ENCODE measurements at regions not wholly inside any gene's neighbourhood (a gene's known extent, or its start where the extent isn't known, plus 50 kb on each side); places are given as distances from the start of the nearest gene placed in this dataset.

DNA sequence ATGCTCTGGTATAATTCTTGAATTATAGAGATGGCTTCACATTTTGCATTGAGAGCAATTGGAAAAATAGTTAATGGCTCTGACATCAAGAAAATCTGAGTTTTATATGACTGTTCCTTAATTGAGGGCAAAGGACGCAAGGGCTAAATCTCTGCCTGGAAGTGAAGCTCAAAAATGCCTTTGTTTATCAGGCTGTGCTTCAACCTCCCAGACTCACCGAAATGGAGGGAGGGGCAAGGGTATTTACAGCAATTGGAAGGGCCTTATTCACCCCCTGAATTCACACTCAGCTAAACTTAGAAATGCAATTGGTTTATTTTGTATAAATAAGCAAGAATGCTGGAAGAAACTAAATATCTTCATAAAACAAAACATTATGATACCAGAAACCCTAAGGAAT lies 737.2 kb upstream of the MMS22L start:
- TF ChIP-seq ZNF274 (IDR thresholded peaks at IDR 0.05; ENCODE audit: low read depth, low read length): no peak
- TF ChIP-seq, protein P1, sequence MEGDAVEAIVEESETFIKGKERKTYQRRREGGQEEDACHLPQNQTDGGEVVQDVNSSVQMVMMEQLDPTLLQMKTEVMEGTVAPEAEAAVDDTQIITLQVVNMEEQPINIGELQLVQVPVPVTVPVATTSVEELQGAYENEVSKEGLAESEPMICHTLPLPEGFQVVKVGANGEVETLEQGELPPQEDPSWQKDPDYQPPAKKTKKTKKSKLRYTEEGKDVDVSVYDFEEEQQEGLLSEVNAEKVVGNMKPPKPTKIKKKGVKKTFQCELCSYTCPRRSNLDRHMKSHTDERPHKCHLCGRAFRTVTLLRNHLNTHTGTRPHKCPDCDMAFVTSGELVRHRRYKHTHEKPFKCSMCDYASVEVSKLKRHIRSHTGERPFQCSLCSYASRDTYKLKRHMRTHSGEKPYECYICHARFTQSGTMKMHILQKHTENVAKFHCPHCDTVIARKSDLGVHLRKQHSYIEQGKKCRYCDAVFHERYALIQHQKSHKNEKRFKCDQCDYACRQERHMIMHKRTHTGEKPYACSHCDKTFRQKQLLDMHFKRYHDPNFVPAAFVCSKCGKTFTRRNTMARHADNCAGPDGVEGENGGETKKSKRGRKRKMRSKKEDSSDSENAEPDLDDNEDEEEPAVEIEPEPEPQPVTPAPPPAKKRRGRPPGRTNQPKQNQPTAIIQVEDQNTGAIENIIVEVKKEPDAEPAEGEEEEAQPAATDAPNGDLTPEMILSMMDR (IDR thresholded peaks at IDR 0.05 in 2 of 3, conservative IDR thresholded peaks at IDR 0.05 in 1 of 3; ENCODE audit: borderline replicate concordance in 1 of 3, insufficient read depth in 1 of 3, low read depth in 2 of 3, low read length in 2 of 3): no peak
- TF ChIP-seq ZFX (IDR thresholded peaks at IDR 0.05): no peak
- TF ChIP-seq CEBPB (IDR thresholded peaks at IDR 0.05; ENCODE audit: low read depth): no peak
- TF ChIP-seq SP1 (IDR thresholded peaks at IDR 0.05; ENCODE audit: low read depth): no peak
- no peak for TF ChIP-seq POLR2AphosphoS5 (IDR thresholded peaks at IDR 0.05; ENCODE audit: low read depth, low read length)
- TF ChIP-seq POLR2A (IDR thresholded peaks at IDR 0.05; ENCODE audit: borderline replicate concordance, extremely low read depth, insufficient read depth, insufficient read length): no peak
- no peak for TF ChIP-seq JUND (IDR thresholded peaks at IDR 0.05)
- no peak for TF ChIP-seq SRF (IDR thresholded peaks at IDR 0.05; ENCODE audit: low read depth)
- TF ChIP-seq ELF1 (IDR thresholded peaks at IDR 0.05; ENCODE audit: borderline replicate concordance, low read depth): no peak
- H3K4me1 ChIP-seq (ENCODE audit: control insufficient read depth in 1 of 2, insufficient read depth in 2 of 2, low read length in 2 of 2): no peaks in the 10 kb centered on the region
- intact Hi-C loops (cut with micrococcal nuclease): no loop called here
- H3K4me2 ChIP-seq (ENCODE audit: low read length): no peak overlapping the region
- no peaks in the 10 kb centered on the region for H3K9me3 ChIP-seq (ENCODE audit: control insufficient read depth in 1 of 2, insufficient read depth in 1 of 2, low read depth in 1 of 2, low read length in 2 of 2)
- H3K27ac ChIP-seq (ENCODE audit: low read depth, low read length): no peak overlapping the region
- ChIA-PET RAD21 (ENCODE audit: low non-redundant PET in 1 of 2, low total read pairs in 2 of 2, uncharacterized antibody in 2 of 2, unreplicated experiment in 2 of 2) (no interaction called here), POLR2A (no interaction called here), CTCF (no interaction called here)
- H4K20me1 ChIP-seq (ENCODE audit: insufficient read depth): no peaks in the 10 kb centered on the region
- H3K27me3 ChIP-seq (ENCODE audit: insufficient read depth, low read length): peaks cover 13% of the 10 kb centered on the region; the same call in 1 of the 2 replicates
- H3K79me2 ChIP-seq (ENCODE audit: insufficient read depth, low read length): no peaks in the 10 kb centered on the region
- BruUV-seq (replicated peaks): no TSS peak
- ATAC-seq: no peak
- H3K9me2 ChIP-seq (ENCODE audit: insufficient read depth): no peaks in the 10 kb centered on the region
- no peak overlapping the region for H2AFZ ChIP-seq (ENCODE audit: low read depth, low read length, poor library complexity, severe bottlenecking)
- DNase-seq (ENCODE audit: low read depth, low spot score): no peak
- no peaks in the 10 kb centered on the region for H3K36me3 ChIP-seq (ENCODE audit: control insufficient read depth in 1 of 2, insufficient read depth in 2 of 2, low read length in 2 of 2)
- no peak overlapping the region for H3K9ac ChIP-seq (ENCODE audit: low read length)
- no peak overlapping the region for H3K4me3 ChIP-seq (replicated peaks in 1 of 2; ENCODE audit: low read depth in 1 of 2, low read length in 2 of 2)

DNA sequence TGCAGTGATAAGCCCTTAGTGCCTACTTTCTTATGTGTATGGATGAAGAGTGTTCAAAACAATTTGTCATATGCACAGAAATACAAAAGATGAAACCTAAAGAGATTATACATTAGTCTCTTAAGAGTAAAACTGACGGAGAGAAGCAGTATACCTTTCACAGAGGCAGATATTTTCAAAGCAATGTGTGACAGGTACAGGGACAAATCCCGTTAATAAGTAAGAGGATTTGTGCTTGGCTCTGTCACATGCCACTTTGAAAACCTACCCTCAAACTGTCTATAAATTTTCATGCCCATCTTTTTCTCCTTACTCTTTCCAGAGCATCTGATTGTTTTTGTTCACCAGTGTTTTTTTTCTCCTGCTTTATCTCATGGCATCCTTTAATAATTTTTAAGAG lies 741.3 kb upstream of the MMS22L start:
- BruUV-seq (replicated peaks): no TSS peak
- no peaks in the 10 kb centered on the region for H4K20me1 ChIP-seq (ENCODE audit: insufficient read depth)
- no peak for DNase-seq (ENCODE audit: low read depth, low spot score)
- POLR2A ChIA-PET: no interaction called here
- H3K9ac ChIP-seq (ENCODE audit: low read length): no peak overlapping the region
- H3K4me2 ChIP-seq (ENCODE audit: low read length): no peak overlapping the region
- intact Hi-C loops (cut with micrococcal nuclease): no loop called here
- H2AFZ ChIP-seq (ENCODE audit: low read depth, low read length, poor library complexity, severe bottlenecking): no peak overlapping the region
- H3K79me2 ChIP-seq (ENCODE audit: insufficient read depth, low read length): no peaks in the 10 kb centered on the region
- no peaks in the 10 kb centered on the region for H3K36me3 ChIP-seq (ENCODE audit: control insufficient read depth in 1 of 2, insufficient read depth in 2 of 2, low read length in 2 of 2)
- no peak overlapping the region for H3K27ac ChIP-seq (ENCODE audit: low read depth, low read length)
- H3K4me1 ChIP-seq (ENCODE audit: control insufficient read depth in 1 of 2, insufficient read depth in 2 of 2, low read length in 2 of 2): no peaks in the 10 kb centered on the region
- 0 out of 2 replicates have a peak, but pooled peaks cover 4% of the 10 kb centered on the region for H3K27me3 ChIP-seq (ENCODE audit: insufficient read depth, low read length)
- RAD21 ChIA-PET (ENCODE audit: low non-redundant PET in 1 of 2, low total read pairs in 2 of 2, uncharacterized antibody in 2 of 2, unreplicated experiment in 2 of 2): no interaction called here
- H3K4me3 ChIP-seq (replicated peaks in 1 of 2; ENCODE audit: low read depth in 1 of 2, low read length in 2 of 2): no peak overlapping the region
- no peaks in the 10 kb centered on the region for H3K9me2 ChIP-seq (ENCODE audit: insufficient read depth)
- ATAC-seq: no peak
- TF ChIP-seq EGR1 (IDR thresholded peaks at IDR 0.05; ENCODE audit: low read depth): no peak
- TF ChIP-seq, protein P2, sequence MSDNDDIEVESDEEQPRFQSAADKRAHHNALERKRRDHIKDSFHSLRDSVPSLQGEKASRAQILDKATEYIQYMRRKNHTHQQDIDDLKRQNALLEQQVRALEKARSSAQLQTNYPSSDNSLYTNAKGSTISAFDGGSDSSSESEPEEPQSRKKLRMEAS (IDR thresholded peaks at IDR 0.05): no peak
- no peak for TF ChIP-seq SRF (IDR thresholded peaks at IDR 0.05; ENCODE audit: low read depth)
- TF ChIP-seq EZH2phosphoT487 (IDR thresholded peaks at IDR 0.05; ENCODE audit: borderline replicate concordance): no peak
- TF ChIP-seq CEBPB (IDR thresholded peaks at IDR 0.05; ENCODE audit: low read depth): no peak
- TF ChIP-seq RAD21 (IDR thresholded peaks at IDR 0.05; ENCODE audit: low read depth): no peak
- no peak for TF ChIP-seq POLR2A (IDR thresholded peaks at IDR 0.05; ENCODE audit: borderline replicate concordance, extremely low read depth, insufficient read depth, insufficient read length)
- no peaks in the 10 kb centered on the region for H3K9me3 ChIP-seq (ENCODE audit: control insufficient read depth in 1 of 2, insufficient read depth in 1 of 2, low read depth in 1 of 2, low read length in 2 of 2)
- CTCF ChIA-PET: no interaction called here

All from HCT116 (cell line).